H7 (cell line): ENCODE measurements at regions not wholly inside any gene's neighbourhood (a gene's known extent, or its start where the extent isn't known, plus 50 kb on each side); places are given as distances from the start of the nearest gene placed in this dataset.

ENCODE experiments used
- DNase-seq: peaks from one replicate; pipeline ENCODE4 v3.0.0; 2012
- H3K27me3 ChIP-seq: 2 replicates; pipeline ENCODE4 v1.6.0; 2011; ENCODE audit warnings: mild to moderate bottlenecking, low read length; ENCODE audit not compliant: control insufficient read depth, insufficient read depth
- H3K36me3 ChIP-seq: replicated peaks from 2 replicates; pipeline ENCODE4 v1.5.1; 2011; ENCODE audit warnings: low read length; ENCODE audit not compliant: control insufficient read depth, insufficient read depth
- H3K4me3 ChIP-seq: 2 replicates; pipeline ENCODE4 v1.5.1; 2011; ENCODE audit warnings: low read depth, mild to moderate bottlenecking, control low read depth, low read length, moderate library complexity; ENCODE audit not compliant: insufficient read depth

GRCh38 chr9:1514250-1514649 lies 464.1 kb downstream of the DMRT2 start:
- Histone ChIP-seq H3K4me3 (no peak overlapping the region), H3K36me3 (no peaks in the 10 kb centered on the region), H3K27me3 (no peaks in the 10 kb centered on the region)
- DNase-seq: no peak

GRCh38 chr9:1514776-1515363 lies 464.7 kb downstream of the DMRT2 start:
- Histone ChIP-seq H3K36me3 (no peaks in the 10 kb centered on the region), H3K4me3 (no peak overlapping the region), H3K27me3 (no peaks in the 10 kb centered on the region)
- no peak for DNase-seq

- Histone ChIP-seq H3K27me3 (no peaks in the 10 kb centered on the region), H3K4me3 (no peak overlapping the region), H3K36me3 (no peaks in the 10 kb centered on the region)
- DNase-seq: no peak
Measured at GRCh38 chr9:1515557-1515956, 465.4 kb downstream of the DMRT2 start.

- DNase-seq: no peak
- Histone ChIP-seq H3K36me3 (no peaks in the 10 kb centered on the region), H3K27me3 (no peaks in the 10 kb centered on the region), H3K4me3 (no peak overlapping the region)
Measured at GRCh38 chr9:1521547-1521946, 471.4 kb downstream of the DMRT2 start.

GRCh38 chr9:1522219-1522767 lies 472.1 kb downstream of the DMRT2 start:
- no peak for DNase-seq
- Histone ChIP-seq H3K4me3 (no peak overlapping the region), H3K27me3 (no peaks in the 10 kb centered on the region), H3K36me3 (no peaks in the 10 kb centered on the region)

- Histone ChIP-seq H3K36me3 (no peaks in the 10 kb centered on the region), H3K4me3 (no peak overlapping the region)
- DNase-seq: no peak
Measured at GRCh38 chr9:1528456-1528855, 478.3 kb downstream of the DMRT2 start.

GRCh38 chr9:1530696-1531095 lies 480.5 kb downstream of the DMRT2 start:
- Histone ChIP-seq H3K27me3 (no peaks in the 10 kb centered on the region), H3K36me3 (no peaks in the 10 kb centered on the region), H3K4me3 (no peak overlapping the region)
- DNase-seq: no peak

More at GRCh38 chr9:1528456-1528855, 478.3 kb downstream of the DMRT2 start:
- no peaks in the 10 kb centered on the region for H3K27me3 ChIP-seq

- DNase-seq: no peak
- Histone ChIP-seq H3K27me3 (no peaks in the 10 kb centered on the region), H3K36me3 (no peaks in the 10 kb centered on the region), H3K4me3 (no peak overlapping the region)
Measured at GRCh38 chr9:1531424-1531823, 481.3 kb downstream of the DMRT2 start.

- no peak for DNase-seq
- H3K36me3 ChIP-seq: no peaks in the 10 kb centered on the region
- H3K27me3 ChIP-seq: no peaks in the 10 kb centered on the region
- no peak overlapping the region for H3K4me3 ChIP-seq
Measured at GRCh38 chr9:1532171-1532570, 482.0 kb downstream of the DMRT2 start.

GRCh38 chr9:1535051-1535450 lies 480.1 kb upstream of the SMARCA2 start:
- Histone ChIP-seq H3K4me3 (no peak overlapping the region), H3K36me3 (no peaks in the 10 kb centered on the region)

GRCh38 chr9:1535599-1535998 lies 479.5 kb upstream of the SMARCA2 start:
- H3K36me3 ChIP-seq: no peaks in the 10 kb centered on the region
- no peak for DNase-seq
- H3K27me3 ChIP-seq: no peaks in the 10 kb centered on the region
- no peak overlapping the region for H3K4me3 ChIP-seq

More at GRCh38 chr9:1535051-1535450, 480.1 kb upstream of the SMARCA2 start:
- no peaks in the 10 kb centered on the region for H3K27me3 ChIP-seq
- no peak for DNase-seq

GRCh38 chr9:1536522-1537170 lies 478.5 kb upstream of the SMARCA2 start:
- no peak for DNase-seq

GRCh38 chr9:1538301-1538700 lies 476.8 kb upstream of the SMARCA2 start:
- Histone ChIP-seq H3K36me3 (no peaks in the 10 kb centered on the region), H3K4me3 (no peak overlapping the region), H3K27me3 (no peaks in the 10 kb centered on the region)
- DNase-seq: no peak

More at GRCh38 chr9:1536522-1537170, 478.5 kb upstream of the SMARCA2 start:
- Histone ChIP-seq H3K36me3 (no peaks in the 10 kb centered on the region), H3K27me3 (no peaks in the 10 kb centered on the region), H3K4me3 (no peak overlapping the region)

GRCh38 chr9:1539216-1539615 lies 475.9 kb upstream of the SMARCA2 start:
- no peaks in the 10 kb centered on the region for H3K36me3 ChIP-seq
- H3K4me3 ChIP-seq: no peak overlapping the region
- no peaks in the 10 kb centered on the region for H3K27me3 ChIP-seq
- no peak for DNase-seq

GRCh38 chr9:1550636-1551035 lies 464.5 kb upstream of the SMARCA2 start:
- Histone ChIP-seq H3K36me3 (no peaks in the 10 kb centered on the region), H3K27me3 (no peaks in the 10 kb centered on the region), H3K4me3 (no peak overlapping the region)
- no peak for DNase-seq
